HL-60 (cell line): ENCODE measurements at regions not wholly inside any gene's neighbourhood (a gene's known extent, or its start where the extent isn't known, plus 50 kb on each side); places are given as distances from the start of the nearest gene placed in this dataset.
A peak's percentile ranks its signal among the peaks of the same experiment; 100 is the strongest.
"Not testable (repeated sequence)": the region's sequence is repeated elsewhere in the genome, so short reads cannot be mapped to it uniquely, and the experiment has no call there.

Experiments used
- CTCF ChIP-seq: IDR thresholded peaks from one replicate; pipeline ENCODE4 v1.5.1; 2011; ENCODE audit warnings: low read length, control low read depth, inconsistent platforms; ENCODE audit not compliant: insufficient read depth
- GABPA ChIP-seq: IDR thresholded peaks from 2 replicates; pipeline ENCODE4 v1.6.1; 2012; ENCODE audit warnings: low read depth
- POLR2AphosphoS5 ChIP-seq: IDR thresholded peaks from 2 replicates; pipeline ENCODE4 v1.6.1; 2012; ENCODE audit warnings: low read depth
- REST ChIP-seq: IDR thresholded peaks from 2 replicates; pipeline ENCODE4 v1.6.1; 2012; ENCODE audit warnings: low read depth; ENCODE audit not compliant: insufficient replicate concordance
- SPI1 ChIP-seq: IDR thresholded peaks from 2 replicates; pipeline ENCODE4 v1.6.1; 2012; ENCODE audit warnings: low read depth, mild to moderate bottlenecking, borderline replicate concordance

DNA sequence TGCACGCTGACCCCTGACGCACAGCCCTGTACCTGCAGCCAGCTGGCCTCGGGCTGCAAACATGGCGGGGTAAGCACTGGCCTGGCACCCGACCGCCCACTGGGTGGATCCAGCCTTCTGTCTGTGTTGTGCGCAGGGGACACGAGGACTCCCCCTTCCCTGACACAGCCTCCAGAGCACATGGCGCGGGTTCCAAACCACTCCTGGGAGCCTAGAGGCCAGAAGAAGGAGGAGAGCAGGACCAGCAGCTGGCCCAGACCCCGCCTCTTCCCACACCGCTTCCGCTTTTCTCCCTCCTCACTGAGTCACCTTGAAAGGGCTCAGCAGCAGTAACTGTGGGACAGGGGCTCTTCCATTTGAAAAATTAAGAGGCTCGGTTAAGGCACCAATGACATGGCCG lies 73.5 kb upstream of the DRD5 start:
- not testable (repeated sequence) for TF ChIP-seq CTCF, REST, POLR2AphosphoS5, GABPA
- TF ChIP-seq SPI1 = peak; percentile 27; the same call in 1 of the 2 replicates
